ENCODE measurements at regions not wholly inside any gene's neighbourhood (a gene's known extent, or its start where the extent isn't known, plus 50 kb on each side); places are given as distances from the start of the nearest gene placed in this dataset.

GRCh38 chr11:43197379-43197778, 114.4 kb upstream of the API5 start:
- no peak for DNase-seq

- no peak for DNase-seq
These were observed 111.8 kb upstream of the API5 start for GRCh38 chr11:43200031-43200430.

GRCh38 chr11:43212279-43212678, 99.5 kb upstream of the API5 start:
- no peak for DNase-seq

- no peak for DNase-seq
These were observed 97.3 kb upstream of the API5 start for GRCh38 chr11:43214471-43214870.

GRCh38 chr11:43217849-43218248, 93.9 kb upstream of the API5 start:
- no peak for DNase-seq

- DNase-seq: no peak
These were observed 89.6 kb upstream of the API5 start for GRCh38 chr11:43222215-43222614.

- DNase-seq: no peak
These were observed 88.8 kb upstream of the API5 start for GRCh38 chr11:43223026-43223425.

GRCh38 chr11:43234881-43235280, 76.9 kb upstream of the API5 start:
- DNase-seq: no peak

- no peak for DNase-seq
These were observed 73.5 kb upstream of the API5 start for GRCh38 chr11:43238341-43238740.

GRCh38 chr11:43239791-43240190, 72.0 kb upstream of the API5 start:
- no peak for DNase-seq

GRCh38 chr11:43242401-43242800, 69.4 kb upstream of the API5 start:
- no peak for DNase-seq

GRCh38 chr11:43243927-43244326, 67.9 kb upstream of the API5 start:
- no peak for DNase-seq

- no peak for DNase-seq
These were observed 66.3 kb upstream of the API5 start for GRCh38 chr11:43245466-43245865.

- DNase-seq: no peak
These were observed 61.5 kb upstream of the API5 start for GRCh38 chr11:43250309-43250708.

- no peak for DNase-seq
These were observed 50.0 kb upstream of the API5 start for GRCh38 chr11:43261775-43262174.
